Epithelial cell of proximal tubule (primary cell): ENCODE measurements at regions not wholly inside any gene's neighbourhood (a gene's known extent, or its start where the extent isn't known, plus 50 kb on each side); places are given as distances from the start of the nearest gene placed in this dataset.

Source experiments
- DNase-seq: peaks from one replicate; pipeline ENCODE4 v3.0.0-alpha.2; 2011; ENCODE audit warnings: low read depth
- H3K4me3 ChIP-seq: 2 replicates; pipeline ENCODE4 v1.5.1; 2011; ENCODE audit warnings: low read depth, mild to moderate bottlenecking, low read length
- CTCF ChIP-seq: conservative IDR thresholded peaks from 2 replicates; pipeline ENCODE4 v1.5.1; 2012; ENCODE audit warnings: low read depth, mild to moderate bottlenecking, low read length

- no peak for TF ChIP-seq CTCF
- DNase-seq, result no peak
- no peak overlapping the region for H3K4me3 ChIP-seq
Observed at GRCh38 chr18:38993342-38993741, 1427.7 kb upstream of the CELF4 start.

GRCh38 chr18:38984968-38985367 lies 1419.4 kb upstream of the CELF4 start:
- H3K4me3 ChIP-seq, result no peak overlapping the region
- no peak for DNase-seq
- no peak for TF ChIP-seq CTCF

- no peak for DNase-seq
- TF ChIP-seq CTCF, result no peak
- H3K4me3 ChIP-seq, result no peak overlapping the region
Observed at GRCh38 chr18:38982072-38982471, 1416.5 kb upstream of the CELF4 start.

GRCh38 chr18:38981389-38981788 lies 1415.8 kb upstream of the CELF4 start:
- DNase-seq, result no peak
- TF ChIP-seq CTCF, result no peak
- H3K4me3 ChIP-seq, result no peak overlapping the region

GRCh38 chr18:38980420-38980819 lies 1414.8 kb upstream of the CELF4 start:
- no peak for TF ChIP-seq CTCF
- H3K4me3 ChIP-seq, result no peak overlapping the region
- no peak for DNase-seq

- no peak for DNase-seq
- TF ChIP-seq CTCF, result no peak
- no peak overlapping the region for H3K4me3 ChIP-seq
Observed at GRCh38 chr18:38972571-38972970, 1407.0 kb upstream of the CELF4 start.

- no peak for TF ChIP-seq CTCF
- no peak overlapping the region for H3K4me3 ChIP-seq
- no peak for DNase-seq
Observed at GRCh38 chr18:38971881-38972280, 1406.3 kb upstream of the CELF4 start.
